ENCODE measurements at regions not wholly inside any gene's neighbourhood (a gene's known extent, or its start where the extent isn't known, plus 50 kb on each side); places are given as distances from the start of the nearest gene placed in this dataset.
A peak's percentile ranks its signal among the peaks of the same experiment; 100 is the strongest.

DNA sequence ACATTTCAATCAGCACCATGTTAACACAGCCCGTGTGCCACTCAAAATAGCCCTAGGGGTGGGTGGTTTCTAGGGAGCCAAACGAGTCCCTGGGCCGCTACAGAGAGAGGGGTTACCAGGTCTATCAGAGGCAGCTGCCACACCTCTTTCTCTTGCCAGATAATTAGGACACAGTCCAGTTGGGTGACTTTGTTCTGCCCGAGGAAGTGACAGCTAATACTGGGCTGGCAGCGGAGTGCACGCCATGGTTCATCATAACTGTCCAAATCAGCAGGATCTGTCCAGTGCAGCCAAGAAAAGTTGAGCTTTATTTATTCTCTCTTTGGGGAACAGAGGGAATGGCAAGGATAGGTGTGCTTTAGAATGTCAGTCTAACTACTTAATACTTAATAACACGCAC lies 583.8 kb downstream of the BRINP1 start:
- DNase-seq, result no peak

DNA sequence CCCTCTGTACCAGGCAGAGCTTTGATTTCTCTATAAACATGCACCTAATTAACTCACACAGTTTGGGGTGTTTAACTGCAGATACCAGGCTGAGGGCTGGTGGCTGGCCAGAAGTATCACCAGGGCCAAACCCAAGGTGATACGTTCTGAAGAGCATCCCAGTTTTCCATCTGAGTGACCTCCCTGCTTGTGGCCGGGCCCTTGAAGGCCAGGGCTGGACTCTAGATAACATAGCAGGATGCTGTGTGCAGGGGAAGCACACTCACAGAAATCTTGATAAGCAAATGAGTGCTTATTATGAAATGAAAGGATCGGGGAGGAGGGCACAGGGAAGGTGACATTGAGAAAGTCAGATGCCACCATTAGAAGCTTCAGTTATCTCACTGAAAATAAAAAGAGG lies 582.4 kb downstream of the BRINP1 start:
- DNase-seq, result no peak

DNA sequence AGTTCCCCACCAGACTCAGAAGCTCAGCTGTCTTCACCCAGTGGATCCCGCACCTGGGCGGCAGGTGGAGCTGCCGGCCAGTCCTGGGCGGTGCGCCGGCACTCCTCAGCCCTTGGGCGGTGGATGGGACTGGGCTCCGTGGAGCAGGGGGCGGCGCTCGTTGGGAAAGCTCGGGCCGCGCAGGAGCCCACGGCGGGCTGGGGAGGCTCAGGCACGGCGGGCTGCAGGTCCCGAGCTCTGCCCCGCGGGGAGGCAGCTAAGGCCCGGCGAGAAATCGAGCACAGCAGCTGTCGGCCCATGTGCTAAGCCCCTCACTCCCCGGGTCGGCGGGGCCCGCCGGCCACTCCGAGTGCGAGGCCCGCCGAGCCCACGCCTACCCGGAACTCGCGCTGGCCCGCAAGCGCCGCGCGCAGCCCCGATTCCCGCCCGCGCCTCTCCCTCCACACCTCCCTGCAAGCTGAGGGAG lies 560.0 kb downstream of the BRINP1 start:
- no peak for DNase-seq

DNA sequence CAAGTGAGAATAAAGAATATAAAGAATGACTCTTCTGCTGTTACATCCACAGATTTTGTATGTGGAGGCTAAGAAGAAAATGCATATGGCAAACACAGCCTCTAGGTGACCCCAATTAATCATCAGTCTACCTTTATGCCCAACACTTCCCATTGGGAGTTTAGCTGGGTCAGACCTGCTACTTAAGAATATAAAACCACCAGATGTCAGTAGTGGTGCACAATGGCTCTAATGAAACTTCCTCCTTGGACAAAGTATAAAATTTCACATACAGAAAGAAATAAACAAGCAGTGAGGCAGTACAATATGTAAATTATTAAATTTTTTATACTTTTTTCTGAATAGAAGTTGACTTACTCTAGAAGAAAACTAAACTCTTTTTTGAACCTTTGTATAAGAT lies 539.9 kb downstream of the BRINP1 start:
- DNase-seq, result no peak

DNA sequence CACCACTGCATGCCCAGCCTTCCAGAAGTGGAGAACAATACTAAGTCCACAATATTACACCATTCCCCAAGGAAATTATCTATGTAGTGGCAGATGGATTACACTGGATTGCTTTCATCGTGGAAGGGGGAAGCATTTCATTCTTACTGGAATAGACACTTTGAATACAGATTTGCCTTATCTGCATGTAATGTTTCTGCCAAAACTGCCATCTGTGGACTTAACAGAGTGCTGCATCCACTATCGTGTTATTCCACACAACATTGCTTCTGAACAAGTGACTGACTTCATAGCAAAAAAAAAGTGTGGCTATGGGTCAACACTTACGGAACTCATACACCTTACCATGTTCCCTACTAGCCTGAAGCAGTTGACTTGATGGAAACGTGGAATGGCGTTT lies 536.9 kb downstream of the BRINP1 start:
- no peak for DNase-seq

DNA sequence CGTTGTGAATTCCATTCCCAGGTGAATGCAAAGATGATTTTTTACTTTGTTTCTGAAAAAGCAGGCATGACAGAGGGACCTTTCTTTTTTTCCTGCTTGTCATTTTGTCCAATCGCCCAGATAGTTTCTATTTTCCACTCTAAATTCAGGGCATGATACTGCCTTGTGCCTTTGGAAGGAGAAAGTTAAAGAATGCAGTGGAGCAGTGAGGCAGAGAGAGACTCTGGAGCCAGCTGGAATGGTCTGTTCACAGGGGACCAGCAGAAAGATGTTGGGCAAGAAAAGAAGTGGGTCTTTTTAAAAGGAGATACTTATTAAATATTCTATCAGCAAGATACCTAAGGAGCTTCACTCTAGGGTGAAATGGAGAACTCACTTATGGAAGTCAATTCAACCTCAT lies 532.3 kb downstream of the BRINP1 start:
- DNase-seq, result no peak

DNA sequence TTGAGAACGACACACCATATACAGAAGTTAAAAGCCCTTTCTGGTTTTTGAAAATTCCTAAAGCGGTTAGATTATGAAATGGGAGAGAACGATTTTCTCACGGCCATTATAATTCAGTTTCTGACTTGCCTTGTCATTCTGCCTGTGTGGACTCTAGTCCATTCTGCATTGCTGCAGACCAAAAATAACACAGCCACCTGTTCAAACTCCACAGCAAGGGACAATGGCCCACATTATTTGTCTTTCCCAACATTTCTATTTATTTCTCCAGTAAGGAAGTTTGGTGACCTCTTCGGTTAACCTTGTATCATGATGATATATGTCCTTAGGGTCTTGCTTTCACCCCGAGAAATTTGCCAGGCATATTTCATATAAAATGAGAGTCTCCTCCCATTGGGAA lies 497.7 kb downstream of the BRINP1 start:
- DNase-seq, result no peak

DNA sequence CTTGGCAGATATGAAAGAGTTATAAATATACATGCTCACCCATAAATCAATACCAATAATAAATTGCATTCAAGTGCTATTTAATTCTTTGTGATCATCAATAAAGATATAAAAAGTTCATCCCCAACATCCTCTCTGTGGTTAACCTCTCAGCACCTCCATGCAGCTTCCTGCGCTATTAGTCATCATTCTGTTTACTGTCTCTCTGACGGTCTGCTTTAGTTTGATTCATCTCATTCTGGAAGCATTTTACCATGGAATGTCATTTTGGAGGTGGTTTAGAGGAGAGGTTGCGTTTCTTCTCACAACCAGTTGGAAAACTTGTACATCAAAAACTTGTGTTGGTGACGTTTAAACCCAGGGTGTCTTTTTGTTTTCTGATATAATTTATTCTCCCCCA lies 486.6 kb downstream of the BRINP1 start:
- DNase-seq, result no peak

DNA sequence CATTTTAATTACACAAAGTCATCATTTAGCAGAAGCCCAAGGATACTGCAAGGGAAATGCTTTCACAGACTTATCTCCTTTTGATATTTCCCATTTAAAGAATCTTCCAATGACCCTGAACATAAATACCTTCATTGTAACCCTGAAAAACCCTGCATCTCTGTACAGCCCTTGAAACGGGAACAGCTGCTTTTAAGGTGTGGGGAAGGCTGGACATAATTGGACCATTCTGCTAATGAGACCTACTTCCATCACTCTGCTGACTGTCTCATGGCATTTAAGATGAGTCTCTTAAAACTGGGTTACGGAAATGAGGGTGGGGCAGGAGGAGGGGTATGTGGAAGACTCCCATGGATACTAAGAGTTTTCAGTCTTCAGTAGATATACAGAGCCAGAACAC lies 485.8 kb downstream of the BRINP1 start:
- DNase-seq, result no peak

DNA sequence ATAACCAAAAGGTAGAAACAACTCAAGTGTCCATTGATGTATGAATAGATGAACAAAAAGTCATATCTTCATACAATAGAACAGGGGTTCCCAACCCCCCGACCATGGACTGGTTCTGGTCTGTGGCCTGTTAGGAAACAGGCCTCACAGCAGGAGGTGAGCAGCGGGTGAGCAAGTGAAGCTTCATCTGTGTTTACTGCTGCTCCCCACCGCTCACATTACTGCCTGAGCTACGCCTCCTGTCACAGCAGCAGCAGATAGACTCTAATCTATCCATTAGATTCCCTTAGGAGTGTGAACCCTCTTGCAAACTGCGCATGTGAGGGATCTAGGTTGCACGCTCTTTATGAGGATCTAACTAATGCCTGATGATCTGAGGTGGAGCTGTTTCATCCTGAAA lies 478.0 kb downstream of the BRINP1 start:
- DNase-seq, result no peak

DNA sequence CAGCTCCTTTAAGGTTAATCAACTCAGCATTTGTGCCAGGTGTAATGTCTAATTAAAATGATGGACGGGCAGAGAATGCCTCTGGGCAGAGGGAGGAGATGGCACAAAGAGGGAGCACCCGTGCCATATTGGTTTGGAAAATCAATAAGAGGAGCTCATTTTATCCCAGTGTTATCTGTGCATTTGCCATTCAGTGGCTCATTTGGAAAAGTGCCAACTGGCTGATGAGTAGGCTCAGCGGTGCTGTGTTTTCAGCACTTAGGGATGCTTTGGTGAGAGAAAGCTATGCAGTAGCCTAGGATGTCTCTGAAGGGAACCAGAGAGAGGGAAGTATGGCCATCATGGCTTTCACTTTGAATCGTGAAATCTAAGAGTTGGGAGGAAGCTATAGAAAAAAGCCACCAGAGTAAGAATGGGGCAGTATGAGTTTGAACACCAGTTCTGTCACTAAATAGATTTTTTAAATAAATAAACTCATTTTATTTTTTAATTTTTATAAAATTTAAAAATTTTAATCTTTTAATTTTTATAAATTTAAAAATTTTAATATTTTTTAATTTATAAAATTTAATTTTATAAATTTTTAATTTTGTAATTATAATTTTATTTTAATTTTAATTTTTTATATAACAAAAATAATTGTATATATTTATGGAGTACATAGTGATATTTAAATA lies 472.8 kb downstream of the BRINP1 start:
- peak in 1 of 2 experiments; percentile 1 for DNase-seq

DNA sequence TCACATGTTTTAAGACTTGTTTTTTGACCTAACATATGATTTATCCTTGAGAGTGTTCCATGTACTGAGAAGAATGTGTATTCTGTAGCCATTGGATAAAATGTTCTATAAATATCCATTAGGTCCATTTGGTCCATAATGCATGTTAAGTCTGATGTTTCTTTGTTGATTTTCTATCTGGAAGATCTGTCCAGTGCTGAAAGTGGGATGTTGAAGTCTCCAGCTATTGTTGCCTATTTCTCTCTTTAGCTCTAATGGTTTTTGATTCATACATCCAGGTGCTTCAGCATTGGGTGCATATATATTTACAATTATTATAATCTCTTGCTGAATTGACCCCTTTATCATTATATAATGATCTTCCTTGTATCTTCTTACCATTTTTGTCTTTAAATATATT lies 451.1 kb downstream of the BRINP1 start:
- DNase-seq, result no peak

DNA sequence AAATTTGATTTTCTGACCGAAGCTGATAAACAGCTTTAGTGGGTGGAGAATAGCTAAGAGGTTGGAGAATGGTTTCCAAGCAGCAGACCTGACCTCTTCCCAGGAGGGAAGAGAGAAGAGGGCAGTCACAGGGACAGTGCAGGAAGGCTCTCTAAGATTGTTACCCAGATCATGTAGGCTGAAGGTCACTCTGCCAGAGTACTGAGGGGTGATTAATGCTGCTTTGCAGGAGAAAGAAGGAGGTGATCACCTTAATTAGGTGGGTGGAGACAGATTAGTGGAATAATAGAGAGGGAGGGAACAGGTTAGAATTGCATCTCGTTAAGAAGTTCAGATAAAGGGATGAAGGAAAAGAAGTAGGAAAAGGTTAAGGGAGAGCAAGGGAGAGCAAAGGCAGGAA lies 440.5 kb downstream of the BRINP1 start:
- DNase-seq, result no peak

DNA sequence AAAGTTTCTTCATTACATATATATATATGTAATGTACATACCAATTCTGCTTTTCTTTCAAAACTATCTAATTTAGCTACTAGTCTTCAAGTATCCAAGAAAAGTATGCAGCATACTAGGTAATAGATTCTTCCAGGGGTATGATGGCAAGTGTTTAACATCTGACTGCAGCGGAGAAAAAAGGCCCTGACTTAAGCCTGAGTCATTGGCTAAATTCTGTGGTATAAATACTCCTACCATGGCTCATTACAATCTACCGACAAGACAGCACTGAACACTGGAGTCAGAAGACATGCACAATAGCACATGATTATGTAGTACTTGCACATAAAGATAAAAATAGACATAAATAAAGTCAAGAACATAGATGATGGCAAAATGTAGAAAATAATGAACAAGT lies 439.9 kb downstream of the BRINP1 start:
- no peak for DNase-seq

DNA sequence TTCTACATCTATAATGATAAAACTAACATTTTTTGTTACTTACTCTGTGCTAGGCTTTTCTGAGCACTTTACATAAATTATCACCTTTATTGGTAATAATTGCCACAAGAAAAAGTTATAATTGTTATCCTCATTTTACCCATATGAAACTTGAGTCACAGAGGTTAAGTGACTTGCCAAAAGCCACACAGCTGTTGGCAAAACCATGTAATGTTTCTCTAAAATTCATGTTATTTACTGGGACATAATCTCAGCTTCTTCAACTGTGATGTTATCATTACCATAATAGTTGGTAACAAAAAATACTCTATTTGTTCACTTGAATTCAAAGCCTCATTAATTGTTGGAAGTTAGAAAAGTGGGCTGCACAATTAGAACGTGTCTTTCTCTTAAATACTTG lies 437.3 kb downstream of the BRINP1 start:
- no peak for DNase-seq

DNA sequence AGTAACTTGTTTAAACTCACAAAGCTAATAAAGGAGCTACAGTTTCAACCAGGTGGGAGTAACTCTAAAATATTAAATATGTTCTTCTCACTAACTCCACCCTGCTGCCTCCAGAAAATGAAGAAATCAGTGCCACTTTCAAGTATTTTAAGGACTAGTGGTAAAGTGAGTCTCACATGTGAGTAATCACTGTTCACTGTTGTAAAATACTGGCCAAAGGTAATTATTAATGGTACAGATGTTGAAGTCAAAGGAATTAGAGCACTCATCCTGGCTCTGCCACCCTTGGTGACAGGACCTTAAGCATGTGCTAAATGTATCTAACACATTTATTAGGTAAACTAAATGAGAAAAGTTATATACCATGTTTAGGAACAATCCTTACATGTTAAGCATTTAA lies 430.7 kb downstream of the BRINP1 start:
- DNase-seq, result no peak

DNA sequence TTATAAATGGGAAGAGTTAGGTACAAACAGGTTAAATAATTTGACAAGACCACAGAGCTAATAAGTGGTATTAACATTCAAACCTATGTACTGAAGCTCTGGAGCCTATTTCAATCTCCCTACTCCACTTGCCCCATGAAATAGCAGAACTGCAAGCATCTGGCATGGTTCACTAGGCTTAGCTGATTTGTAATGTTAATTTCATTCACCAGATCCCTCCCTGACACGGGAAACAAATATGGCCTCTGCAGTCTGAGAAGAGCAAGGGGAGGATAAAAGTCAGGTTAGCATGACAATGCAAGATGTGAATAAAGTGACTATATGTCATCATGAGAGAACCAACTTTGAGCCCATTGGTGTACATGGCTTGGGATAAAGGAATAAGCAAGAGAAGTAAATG lies 428.8 kb downstream of the BRINP1 start:
- no peak for DNase-seq

DNA sequence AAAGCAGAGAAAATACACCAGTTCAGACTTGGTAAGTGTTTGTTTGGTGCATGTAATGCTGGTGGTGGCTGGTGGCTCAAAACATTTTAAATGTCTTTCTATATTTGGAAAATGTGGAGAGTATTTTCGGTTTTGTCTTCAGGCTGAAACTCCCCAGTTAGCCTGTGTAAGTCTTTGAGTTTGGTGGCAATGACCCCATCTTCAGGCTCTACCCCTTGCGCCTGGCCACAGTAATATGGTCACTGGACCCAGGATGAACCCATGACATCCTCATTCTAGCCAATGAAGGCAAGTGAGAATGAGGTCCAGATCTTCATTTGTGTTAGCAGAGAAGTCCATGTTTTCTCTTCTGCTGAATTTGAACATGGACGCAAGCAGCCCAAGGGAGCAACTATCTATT lies 422.6 kb downstream of the BRINP1 start:
- no peak for DNase-seq

DNA sequence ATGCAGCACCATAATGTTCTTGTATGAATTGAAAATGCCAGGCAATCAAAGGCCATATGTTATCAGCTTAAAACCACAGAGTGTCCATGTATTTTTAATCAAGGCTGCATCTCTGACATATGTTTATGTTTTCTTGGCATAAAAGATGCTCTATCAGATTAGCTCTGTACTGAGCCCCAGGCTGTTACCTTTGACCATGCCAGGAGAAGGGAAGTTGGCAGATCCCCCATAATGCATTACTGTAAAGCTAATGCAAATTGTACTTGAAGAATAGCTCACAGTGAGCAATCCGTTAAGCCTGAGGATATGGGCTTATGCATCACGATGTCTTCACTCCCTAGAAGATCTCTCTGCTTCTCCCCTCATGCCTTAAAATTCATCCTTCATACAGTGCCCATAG lies 414.4 kb downstream of the BRINP1 start:
- no peak for DNase-seq

DNA sequence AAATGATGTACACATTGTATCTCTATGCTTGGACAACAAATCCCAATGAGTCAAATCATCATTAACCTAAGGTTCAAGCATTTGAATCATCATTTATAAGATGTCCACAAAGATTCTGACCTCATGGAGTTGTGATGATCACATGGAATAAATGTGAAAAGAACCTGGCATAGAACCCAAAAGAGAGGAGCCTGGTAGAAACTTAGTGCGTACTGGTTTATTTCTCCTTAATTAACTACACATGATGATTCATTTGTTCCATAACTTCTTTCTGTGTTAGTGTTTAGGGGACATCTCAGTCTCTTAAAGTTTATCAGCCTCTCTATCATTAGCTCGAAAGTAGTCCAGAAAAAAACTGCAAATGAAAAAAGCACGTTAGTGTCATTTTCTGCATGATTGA lies 411.6 kb downstream of the BRINP1 start:
- no peak for DNase-seq

DNA sequence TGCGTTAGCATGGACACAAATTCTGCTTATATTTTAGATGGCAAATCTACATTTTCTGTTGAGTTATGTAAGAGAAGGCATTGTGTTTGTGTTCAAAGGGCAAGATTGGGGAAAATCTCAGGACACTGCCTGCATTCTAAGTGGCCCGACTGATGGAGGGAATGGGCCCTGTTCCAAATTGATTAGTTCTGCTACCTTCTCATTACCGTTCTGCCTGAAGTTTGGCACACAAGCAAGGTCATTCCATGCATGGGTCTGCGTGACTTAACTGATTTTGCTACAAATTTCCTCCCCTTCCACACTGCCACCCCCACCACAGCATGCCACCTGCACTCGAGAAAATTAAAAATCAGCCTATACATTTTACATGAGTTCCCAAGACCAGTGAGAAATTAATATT lies 409.9 kb downstream of the BRINP1 start:
- DNase-seq, result no peak

DNA sequence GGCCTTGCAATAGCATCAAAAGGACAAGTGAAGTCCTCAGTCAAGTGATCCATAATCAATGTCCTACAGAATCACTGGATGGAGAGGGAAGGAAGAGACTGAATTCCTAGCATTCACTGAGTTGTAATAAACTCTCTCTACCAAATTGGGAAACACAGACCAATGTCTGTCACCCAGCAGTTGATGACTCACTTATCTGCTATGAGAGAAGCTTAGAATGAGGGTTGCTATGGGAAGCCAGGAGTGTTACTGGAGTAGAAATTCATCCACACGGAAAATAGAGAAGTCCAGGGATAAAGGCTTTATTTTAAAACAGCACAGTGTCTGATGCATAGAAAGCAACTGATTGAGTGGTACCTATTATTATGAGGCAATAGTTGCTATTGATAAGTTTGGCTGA lies 407.4 kb downstream of the BRINP1 start:
- DNase-seq, result no peak

DNA sequence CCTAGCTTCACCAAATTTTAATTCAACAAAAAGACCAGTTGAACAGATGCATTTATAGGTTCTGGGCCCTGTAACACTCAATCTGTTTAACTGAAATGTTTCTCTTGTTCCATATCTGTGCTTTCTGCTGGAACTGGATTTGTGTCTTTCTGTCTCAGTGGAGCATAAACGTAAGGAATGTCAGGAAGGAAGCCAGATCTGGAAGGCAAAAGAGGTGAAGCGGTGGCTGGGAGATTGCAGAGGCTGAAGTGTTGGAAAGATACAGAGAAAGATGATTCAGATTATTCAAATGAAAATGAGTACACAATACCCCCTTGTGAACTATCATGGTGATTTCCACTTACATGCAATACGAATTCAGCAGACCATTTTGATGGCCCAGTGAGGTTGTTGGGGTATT lies 406.8 kb downstream of the BRINP1 start:
- DNase-seq, result no peak

DNA sequence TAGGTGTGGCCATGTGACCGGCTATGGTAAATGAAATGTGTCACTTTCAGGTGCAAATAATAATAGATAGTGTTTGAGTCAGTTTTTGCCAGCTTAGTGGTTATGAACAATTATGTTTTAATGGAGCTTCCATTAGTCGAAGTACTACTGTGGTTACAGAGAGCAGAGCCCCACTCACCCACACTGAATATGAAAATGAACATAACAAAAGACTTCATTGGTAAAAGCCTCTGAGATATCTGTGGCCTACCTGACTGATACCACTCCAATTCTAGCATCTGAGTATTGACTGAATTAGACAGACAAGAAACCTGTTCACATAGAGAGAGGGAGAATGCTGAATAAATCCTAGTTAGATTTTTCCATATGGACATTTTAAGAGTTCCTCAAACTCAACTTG lies 405.6 kb downstream of the BRINP1 start:
- DNase-seq, result no peak

DNA sequence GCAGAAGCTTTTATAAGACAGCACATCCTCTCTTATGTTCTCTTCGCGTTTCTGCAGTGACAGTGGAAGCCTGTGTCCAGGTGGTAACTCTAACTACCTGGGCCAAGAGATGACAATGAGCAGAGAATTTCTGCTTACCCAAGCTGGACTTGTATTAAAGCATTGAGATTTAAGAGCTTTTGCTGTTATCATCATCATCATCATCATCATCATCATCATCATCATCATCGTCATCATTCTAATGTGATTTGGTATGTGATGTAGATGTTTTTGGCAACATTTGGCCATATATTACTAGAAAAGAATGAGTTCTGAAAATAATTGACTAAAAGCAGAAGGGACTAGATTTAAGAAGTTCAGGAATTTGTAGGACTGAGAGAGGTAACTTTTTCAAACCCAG lies 401.3 kb downstream of the BRINP1 start:
- no peak for DNase-seq

DNA sequence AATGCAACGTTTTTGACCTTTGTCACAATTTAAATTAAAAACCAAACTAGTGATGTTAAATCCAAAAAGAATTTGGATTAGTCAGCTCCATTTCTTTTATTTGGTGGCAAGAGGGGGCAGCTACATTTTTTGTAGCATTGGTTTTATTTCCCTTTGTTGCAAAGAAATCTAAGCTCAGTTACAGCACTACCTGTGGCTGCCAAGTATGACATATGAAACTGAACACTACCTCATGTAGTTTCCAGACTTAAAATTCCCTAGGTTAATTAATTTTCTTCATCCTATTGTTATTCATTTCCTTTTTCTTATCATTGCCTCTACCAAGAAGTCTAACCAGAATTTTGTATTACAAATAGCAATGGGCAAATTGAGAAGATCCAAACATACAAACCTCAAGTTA lies 393.5 kb downstream of the BRINP1 start:
- DNase-seq, result no peak
